ENCODE measurements at regions not wholly inside any gene's neighbourhood (a gene's known extent, or its start where the extent isn't known, plus 50 kb on each side); places are given as distances from the start of the nearest gene placed in this dataset.

DNA sequence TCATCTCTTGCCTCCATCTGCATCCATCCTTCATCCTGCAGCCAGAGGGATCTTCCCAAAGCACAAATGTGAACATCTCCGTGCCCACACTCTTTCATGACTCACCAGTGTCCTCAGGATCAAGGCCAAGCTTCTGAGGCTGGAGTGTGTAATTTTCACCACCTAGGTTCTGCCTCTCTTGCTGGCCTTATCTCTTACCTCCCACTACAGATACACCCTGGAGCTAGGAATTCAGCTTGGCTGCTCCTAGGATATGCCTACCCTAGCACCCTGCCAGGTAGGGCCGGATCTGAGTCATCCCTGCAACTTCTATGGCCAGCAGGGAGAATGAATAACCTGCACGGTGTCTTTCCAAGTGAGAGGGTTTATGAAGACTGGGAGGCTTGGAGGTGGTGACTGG, 208.7 kb upstream of the CSF3R start:
- Mint-ChIP-seq H3K36me3 (ENCODE audit: low read depth) (no peaks in the 10 kb centered on the region), H3K27me3 (ENCODE audit: low read depth) (peaks cover 35% of the 10 kb centered on the region), H3K9me3 (ENCODE audit: low read depth) (no peaks in the 10 kb centered on the region), H3K4me3 (ENCODE audit: unreplicated experiment) (no peak overlapping the region), H3K4me1 (ENCODE audit: low read depth) (no peaks in the 10 kb centered on the region), H3K27ac (ENCODE audit: unreplicated experiment) (no peak overlapping the region)
- TF ChIP-seq, protein P1, sequence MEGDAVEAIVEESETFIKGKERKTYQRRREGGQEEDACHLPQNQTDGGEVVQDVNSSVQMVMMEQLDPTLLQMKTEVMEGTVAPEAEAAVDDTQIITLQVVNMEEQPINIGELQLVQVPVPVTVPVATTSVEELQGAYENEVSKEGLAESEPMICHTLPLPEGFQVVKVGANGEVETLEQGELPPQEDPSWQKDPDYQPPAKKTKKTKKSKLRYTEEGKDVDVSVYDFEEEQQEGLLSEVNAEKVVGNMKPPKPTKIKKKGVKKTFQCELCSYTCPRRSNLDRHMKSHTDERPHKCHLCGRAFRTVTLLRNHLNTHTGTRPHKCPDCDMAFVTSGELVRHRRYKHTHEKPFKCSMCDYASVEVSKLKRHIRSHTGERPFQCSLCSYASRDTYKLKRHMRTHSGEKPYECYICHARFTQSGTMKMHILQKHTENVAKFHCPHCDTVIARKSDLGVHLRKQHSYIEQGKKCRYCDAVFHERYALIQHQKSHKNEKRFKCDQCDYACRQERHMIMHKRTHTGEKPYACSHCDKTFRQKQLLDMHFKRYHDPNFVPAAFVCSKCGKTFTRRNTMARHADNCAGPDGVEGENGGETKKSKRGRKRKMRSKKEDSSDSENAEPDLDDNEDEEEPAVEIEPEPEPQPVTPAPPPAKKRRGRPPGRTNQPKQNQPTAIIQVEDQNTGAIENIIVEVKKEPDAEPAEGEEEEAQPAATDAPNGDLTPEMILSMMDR (IDR thresholded peaks at IDR 0.05), result no peak
- no peak for DNase-seq (ENCODE audit: low spot score)

DNA sequence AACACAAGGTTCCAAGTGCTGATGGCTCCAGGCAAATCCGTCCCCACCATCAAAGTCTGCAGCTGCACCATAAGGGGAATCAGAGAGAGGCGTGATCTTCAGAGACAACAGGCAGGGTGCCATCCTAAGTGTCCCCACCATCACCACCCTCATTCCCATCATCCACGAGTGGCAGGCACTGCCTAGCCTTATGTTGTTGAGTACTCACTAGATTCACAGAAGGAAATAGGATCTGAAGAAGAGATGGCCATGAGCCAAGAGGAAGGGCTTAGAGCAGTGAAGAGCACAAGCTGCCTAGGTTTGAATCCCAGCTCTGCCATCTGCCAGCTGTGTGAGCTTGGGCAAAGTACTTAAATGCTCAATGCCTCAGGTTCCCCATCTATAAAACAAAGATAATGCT, 207.3 kb upstream of the CSF3R start:
- Mint-ChIP-seq H3K36me3 (ENCODE audit: low read depth) (no peaks in the 10 kb centered on the region), H3K27me3 (ENCODE audit: low read depth) (peaks cover 33% of the 10 kb centered on the region), H3K4me3 (ENCODE audit: unreplicated experiment) (no peak overlapping the region), H3K4me1 (ENCODE audit: low read depth) (no peaks in the 10 kb centered on the region), H3K9me3 (ENCODE audit: low read depth) (no peaks in the 10 kb centered on the region), H3K27ac (ENCODE audit: unreplicated experiment) (no peak overlapping the region)
- no peak for DNase-seq (ENCODE audit: low spot score)
- TF ChIP-seq, protein P1 (IDR thresholded peaks at IDR 0.05), result no peak

DNA sequence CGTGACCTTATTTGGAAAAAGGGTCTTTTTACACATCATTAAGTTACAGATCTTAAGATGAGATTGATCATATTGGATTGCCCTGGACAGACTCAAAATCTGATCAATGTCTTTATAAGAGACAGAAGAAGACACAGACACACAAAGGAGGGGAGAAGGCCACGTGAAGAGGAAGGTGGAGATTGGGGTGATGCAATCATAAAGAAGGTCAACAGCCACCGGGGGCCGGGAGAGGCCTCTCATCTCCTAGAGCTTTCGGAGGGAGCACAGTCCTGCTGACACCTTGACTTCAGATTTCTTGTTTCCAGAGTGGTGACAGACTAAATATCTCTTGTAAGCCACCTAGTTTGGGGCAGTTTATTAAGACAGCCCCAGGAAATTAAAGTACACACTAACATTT, 204.6 kb upstream of the CSF3R start:
- no peaks in the 10 kb centered on the region for H3K9me3 Mint-ChIP-seq (ENCODE audit: low read depth)
- H3K27me3 Mint-ChIP-seq (ENCODE audit: low read depth), result peaks cover 19% of the 10 kb centered on the region
- TF ChIP-seq, protein P1 (IDR thresholded peaks at IDR 0.05), result no peak
- H3K27ac Mint-ChIP-seq (ENCODE audit: unreplicated experiment), result no peak overlapping the region
- no peaks in the 10 kb centered on the region for H3K4me1 Mint-ChIP-seq (ENCODE audit: low read depth)
- DNase-seq (ENCODE audit: low spot score), result no peak
- no peak overlapping the region for H3K4me3 Mint-ChIP-seq (ENCODE audit: unreplicated experiment)
- no peaks in the 10 kb centered on the region for H3K36me3 Mint-ChIP-seq (ENCODE audit: low read depth)

DNA sequence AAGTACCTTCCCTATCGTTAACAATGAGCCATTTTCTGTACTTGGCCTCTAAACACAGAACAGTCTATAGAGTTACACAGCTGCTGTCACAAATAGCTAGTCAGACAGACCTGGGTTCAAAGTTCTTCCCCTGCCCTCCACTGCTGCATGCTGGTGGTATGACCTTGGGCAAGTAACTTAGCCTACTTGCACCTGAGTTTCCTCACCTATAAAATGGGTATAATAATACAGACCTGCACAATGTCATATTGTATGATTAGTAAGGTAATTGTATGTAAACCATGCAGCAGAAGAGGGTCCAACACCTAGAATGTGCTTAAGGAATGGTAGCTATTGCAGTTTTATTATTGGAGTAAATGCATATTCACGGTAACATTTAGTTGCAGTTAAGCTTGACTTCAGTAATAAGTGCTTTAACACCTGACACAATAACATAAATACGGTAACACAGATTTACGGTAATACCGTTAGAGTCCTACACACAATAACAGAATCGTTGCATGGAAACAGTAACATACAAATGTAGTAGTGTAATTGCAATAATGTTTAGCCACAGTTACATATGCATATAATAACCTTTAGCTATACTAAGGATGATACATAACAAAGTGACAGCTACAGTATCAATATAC, 193.3 kb upstream of the CSF3R start:
- H3K27me3 Mint-ChIP-seq (ENCODE audit: low read depth), result peaks cover 24% of the 10 kb centered on the region

DNA sequence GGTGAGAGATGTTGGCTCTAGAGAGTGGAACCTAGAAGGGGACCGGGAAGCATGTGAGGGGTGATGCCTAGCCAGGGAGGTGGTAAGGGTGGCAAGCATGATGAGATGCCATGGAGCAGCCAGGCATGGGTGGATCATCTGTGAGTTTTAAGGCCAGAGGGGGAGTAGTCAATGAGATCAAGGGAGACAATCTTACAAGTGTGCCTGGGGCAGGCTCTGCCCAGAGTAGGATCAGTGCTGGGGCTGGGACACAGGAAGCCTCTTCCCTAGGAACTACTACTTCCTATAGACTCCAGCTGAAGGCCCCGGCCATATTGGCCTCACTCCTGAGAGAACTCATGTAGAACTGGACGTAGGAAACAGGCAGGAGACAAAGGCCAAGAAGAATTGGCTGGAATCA, 192.4 kb upstream of the CSF3R start:
- Mint-ChIP-seq H3K9me3 (ENCODE audit: low read depth) (peaks cover 5% of the 10 kb centered on the region), H3K27me3 (ENCODE audit: low read depth) (peaks cover 22% of the 10 kb centered on the region), H3K4me1 (ENCODE audit: low read depth) (no peaks in the 10 kb centered on the region), H3K27ac (ENCODE audit: unreplicated experiment) (no peak overlapping the region), H3K36me3 (ENCODE audit: low read depth) (no peaks in the 10 kb centered on the region), H3K4me3 (ENCODE audit: unreplicated experiment) (no peak overlapping the region)
- DNase-seq (ENCODE audit: low spot score), result no peak
- TF ChIP-seq, protein P1 (IDR thresholded peaks at IDR 0.05), result no peak

More for the DNA sequence above, 193.3 kb upstream of the CSF3R start:
- peaks cover 5% of the 10 kb centered on the region for H3K9me3 Mint-ChIP-seq (ENCODE audit: low read depth)
- DNase-seq (ENCODE audit: low spot score), result no peak
- TF ChIP-seq, protein P1 (IDR thresholded peaks at IDR 0.05), result no peak
- H3K36me3 Mint-ChIP-seq (ENCODE audit: low read depth), result no peaks in the 10 kb centered on the region
- H3K27ac Mint-ChIP-seq (ENCODE audit: unreplicated experiment), result no peak overlapping the region
- H3K4me1 Mint-ChIP-seq (ENCODE audit: low read depth), result no peaks in the 10 kb centered on the region
- H3K4me3 Mint-ChIP-seq (ENCODE audit: unreplicated experiment), result no peak overlapping the region

Data from chondrocyte (in vitro differentiated cells).